C4-2B (cell line): ENCODE measurements at regions not wholly inside any gene's neighbourhood (a gene's known extent, or its start where the extent isn't known, plus 50 kb on each side); places are given as distances from the start of the nearest gene placed in this dataset.

ENCODE experiments used
- H3K27ac ChIP-seq: fragments of 450-650 bp; 2 replicates; pipeline ENCODE4 v1.5.1; 2017
- ZFX ChIP-seq: fragments of 450-650 bp; IDR thresholded peaks from 2 replicates; pipeline ENCODE4 v1.6.1; 2017
- TF ChIP-seq, protein P1 (sequence below): fragments of 450-650 bp; conservative IDR thresholded peaks from 2 replicates; pipeline ENCODE4 v1.5.1; 2017; ENCODE audit warnings: mild to moderate bottlenecking

DNA sequence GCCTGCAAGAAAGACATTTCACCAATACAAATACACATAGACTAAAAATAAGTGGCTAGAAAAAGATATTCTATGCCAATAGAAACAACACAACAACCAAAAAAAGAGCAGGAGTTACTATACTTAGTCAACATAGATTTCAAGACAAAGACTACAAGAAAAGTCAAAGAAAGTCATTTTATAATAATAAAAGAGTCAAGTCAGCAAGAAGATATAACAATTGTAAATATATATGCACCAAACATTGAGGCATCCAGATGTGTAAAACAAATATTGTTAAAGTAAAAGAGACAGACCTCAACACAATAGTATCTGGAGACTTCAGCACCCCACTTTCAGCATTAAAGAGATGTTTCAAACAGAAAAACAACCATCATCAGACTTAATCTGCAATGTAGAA is 104.6 kb downstream of the AMY1C start:
- no peak for TF ChIP-seq ZFX
- TF ChIP-seq, protein P1, sequence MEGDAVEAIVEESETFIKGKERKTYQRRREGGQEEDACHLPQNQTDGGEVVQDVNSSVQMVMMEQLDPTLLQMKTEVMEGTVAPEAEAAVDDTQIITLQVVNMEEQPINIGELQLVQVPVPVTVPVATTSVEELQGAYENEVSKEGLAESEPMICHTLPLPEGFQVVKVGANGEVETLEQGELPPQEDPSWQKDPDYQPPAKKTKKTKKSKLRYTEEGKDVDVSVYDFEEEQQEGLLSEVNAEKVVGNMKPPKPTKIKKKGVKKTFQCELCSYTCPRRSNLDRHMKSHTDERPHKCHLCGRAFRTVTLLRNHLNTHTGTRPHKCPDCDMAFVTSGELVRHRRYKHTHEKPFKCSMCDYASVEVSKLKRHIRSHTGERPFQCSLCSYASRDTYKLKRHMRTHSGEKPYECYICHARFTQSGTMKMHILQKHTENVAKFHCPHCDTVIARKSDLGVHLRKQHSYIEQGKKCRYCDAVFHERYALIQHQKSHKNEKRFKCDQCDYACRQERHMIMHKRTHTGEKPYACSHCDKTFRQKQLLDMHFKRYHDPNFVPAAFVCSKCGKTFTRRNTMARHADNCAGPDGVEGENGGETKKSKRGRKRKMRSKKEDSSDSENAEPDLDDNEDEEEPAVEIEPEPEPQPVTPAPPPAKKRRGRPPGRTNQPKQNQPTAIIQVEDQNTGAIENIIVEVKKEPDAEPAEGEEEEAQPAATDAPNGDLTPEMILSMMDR, result no peak
- H3K27ac ChIP-seq, result no peak overlapping the region

DNA sequence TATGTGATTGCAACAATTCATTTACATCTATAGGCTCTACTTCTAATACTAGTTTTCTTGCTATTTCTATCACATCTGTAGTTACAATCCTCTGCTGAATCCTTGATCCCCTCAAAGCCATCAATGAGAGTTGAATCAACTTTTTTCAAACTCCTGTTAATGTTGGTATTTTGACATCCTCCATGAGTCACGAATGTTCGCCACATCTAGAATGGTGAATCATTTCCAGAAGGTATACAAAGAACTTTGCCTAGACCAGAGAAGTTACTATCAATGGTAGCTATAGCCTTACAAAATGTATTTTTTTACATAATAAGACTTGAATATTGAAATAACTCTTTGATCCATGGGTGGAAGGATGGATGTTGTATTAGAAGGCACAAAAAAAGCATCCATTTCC is 110.0 kb downstream of the AMY1C start:
- TF ChIP-seq, protein P1, result no peak
- no peak for TF ChIP-seq ZFX
- H3K27ac ChIP-seq, result no peak overlapping the region

DNA sequence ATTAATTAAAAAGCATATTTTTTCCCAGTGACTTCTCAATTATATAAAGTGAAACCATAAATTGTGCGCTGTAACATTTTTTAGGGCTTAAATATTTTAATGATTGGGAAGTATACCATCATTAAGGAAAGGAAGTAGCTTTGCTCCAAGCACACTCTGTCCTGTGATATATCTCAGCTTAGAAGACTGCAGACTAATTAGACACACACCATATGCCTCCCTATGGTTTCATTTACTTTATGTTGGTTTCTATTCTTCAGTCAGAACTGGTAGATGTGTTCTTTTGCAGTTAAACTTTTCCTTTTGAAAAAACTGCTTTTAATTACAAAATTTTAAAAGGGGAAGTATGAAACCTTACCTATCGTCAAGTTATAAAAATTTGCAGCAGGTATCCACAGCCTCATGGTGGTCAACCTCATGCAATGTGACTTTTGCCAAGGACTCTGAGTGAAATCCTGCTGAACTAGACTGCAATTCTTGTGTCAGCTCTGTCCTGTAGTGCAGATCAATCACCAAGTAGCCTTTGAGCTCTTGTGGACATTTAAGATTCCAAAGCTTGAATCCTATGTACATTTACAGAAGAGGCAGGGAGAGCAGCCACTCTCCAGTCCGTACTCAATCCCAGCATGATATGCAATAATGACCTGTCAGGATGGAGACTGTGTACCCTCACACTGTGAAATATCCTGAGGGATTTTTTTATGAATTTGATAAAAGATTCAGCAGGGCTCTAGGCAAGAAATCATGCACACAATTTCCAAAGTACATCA is 149.1 kb downstream of the AMY1C start:
- H3K27ac ChIP-seq, result no peak overlapping the region
- TF ChIP-seq, protein P1, result no peak
- no peak for TF ChIP-seq ZFX

DNA sequence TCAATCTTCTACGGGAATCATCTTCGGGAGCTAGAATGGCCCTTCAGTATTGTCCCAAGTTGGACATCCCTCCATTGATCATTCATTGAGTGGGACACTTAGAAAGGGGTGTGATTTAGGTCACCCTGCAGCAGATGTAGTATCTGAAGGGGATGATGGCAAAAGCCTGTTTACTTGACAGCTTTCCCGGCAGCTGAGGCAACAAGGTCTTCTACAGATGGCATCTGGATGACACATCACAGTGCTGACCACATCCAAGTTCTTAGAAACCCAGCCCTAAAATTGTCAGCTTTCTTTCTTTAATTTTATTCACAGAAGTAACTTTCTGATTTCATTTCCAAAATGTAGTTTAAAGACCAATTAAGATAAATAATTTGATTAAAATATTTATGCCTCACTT is 150.3 kb downstream of the AMY1C start:
- no peak overlapping the region for H3K27ac ChIP-seq
- TF ChIP-seq, protein P1, result no peak
- TF ChIP-seq ZFX, result no peak

DNA sequence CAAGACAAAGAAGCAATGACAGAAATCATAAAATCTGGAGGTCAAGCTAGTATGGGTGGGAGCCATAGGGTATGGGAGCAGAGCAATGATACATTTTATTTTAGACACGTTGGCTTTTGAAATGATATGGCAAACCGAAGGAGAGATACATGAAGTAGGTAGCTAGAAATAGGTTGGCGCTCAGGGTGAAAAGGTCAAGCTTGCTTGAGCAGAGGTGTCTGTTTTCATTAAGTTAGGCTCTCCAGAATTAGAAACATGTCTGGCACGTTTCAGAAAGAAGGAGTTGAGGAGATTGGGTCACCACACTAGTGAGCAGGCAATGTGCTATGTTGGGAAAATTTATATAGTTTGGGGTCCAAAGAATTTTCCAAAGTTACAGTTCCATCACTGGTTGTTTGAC is 151.4 kb downstream of the AMY1C start:
- TF ChIP-seq, protein P1, result no peak
- no peak for TF ChIP-seq ZFX
- no peak overlapping the region for H3K27ac ChIP-seq

DNA sequence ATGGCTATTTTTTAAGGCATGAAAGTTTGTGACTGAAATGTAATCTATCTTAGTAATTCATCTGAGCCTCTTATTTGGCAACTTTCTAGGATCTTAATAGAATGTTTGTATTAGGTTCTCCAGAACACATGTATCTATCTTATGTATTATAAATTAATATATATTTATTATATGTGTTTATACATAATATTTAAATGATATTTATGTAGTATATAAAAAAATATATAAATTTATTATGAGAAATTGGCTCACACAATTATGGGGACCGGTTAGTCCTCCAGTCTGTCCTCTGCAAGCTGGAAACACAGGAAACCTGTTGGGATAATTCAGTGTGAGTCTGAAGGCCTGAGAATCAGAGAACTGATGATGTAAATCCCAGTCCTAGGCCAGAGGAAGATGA is 155.7 kb downstream of the AMY1C start:
- H3K27ac ChIP-seq, result no peak overlapping the region
- no peak for TF ChIP-seq ZFX
- TF ChIP-seq, protein P1, result no peak

DNA sequence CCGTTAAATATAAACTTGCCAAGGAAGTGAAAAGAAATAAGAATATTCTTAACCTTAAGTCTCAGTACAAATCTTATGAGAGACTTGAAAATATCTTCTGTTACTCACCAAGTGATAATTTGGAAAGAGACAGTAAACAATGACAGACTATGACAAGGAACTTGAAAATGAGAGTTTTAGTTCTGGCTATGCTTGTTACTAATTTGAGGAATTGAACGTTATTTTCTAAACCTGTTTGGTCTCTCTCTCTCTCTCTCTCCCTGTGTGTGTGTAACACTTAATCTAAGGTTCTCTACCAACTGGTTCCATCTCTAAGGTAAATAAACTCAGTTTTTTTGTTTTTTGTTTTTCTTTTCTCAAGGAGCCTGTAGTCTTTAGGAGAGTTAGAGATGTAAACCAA is 161.8 kb downstream of the AMY1C start:
- TF ChIP-seq, protein P1, result no peak
- TF ChIP-seq ZFX, result no peak
- H3K27ac ChIP-seq, result no peak overlapping the region
